ENCODE measurements at regions not wholly inside any gene's neighbourhood (a gene's known extent, or its start where the extent isn't known, plus 50 kb on each side); places are given as distances from the start of the nearest gene placed in this dataset.

GRCh38 chr13:106183410-106184065, 351.9 kb downstream of the EFNB2 start:
- Mint-ChIP-seq H3K27ac (no peak overlapping the region), H3K4me3 (no peak overlapping the region)

DNA sequence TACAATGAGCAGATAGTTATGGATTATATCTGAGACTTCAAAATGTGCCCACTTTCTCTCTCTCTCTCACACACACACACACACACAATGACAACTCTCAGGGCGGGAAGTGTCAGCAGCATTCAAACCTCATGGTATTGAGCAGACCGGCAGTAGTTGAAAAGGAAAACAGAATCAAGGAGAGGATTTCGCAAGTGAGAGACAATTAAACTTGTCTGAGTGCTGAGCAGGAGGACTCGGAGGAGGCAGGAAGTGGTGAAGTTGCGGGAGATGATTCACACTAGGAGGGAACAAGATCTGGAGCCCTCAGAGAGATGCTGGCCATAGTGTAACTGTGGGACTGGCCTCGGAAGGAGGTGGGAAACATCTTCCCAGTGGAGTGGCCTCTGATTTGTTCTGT, 353.1 kb downstream of the EFNB2 start:
- H3K4me1 Mint-ChIP-seq (ENCODE audit: low read depth), result no peaks in the 10 kb centered on the region
- H3K9me3 Mint-ChIP-seq, result peaks cover 5% of the 10 kb centered on the region
- no peaks in the 10 kb centered on the region for H3K27me3 Mint-ChIP-seq
- no peak overlapping the region for H3K27ac Mint-ChIP-seq
- no peak overlapping the region for H3K4me3 Mint-ChIP-seq
- DNase-seq, result no peak
- H3K36me3 Mint-ChIP-seq (ENCODE audit: low read depth), result no peaks in the 10 kb centered on the region

More at GRCh38 chr13:106183410-106184065, 351.9 kb downstream of the EFNB2 start:
- H3K36me3 Mint-ChIP-seq (ENCODE audit: low read depth), result no peaks in the 10 kb centered on the region
- no peaks in the 10 kb centered on the region for H3K27me3 Mint-ChIP-seq
- peaks cover 5% of the 10 kb centered on the region for H3K9me3 Mint-ChIP-seq
- H3K4me1 Mint-ChIP-seq (ENCODE audit: low read depth), result no peaks in the 10 kb centered on the region
- no peak for DNase-seq

DNA sequence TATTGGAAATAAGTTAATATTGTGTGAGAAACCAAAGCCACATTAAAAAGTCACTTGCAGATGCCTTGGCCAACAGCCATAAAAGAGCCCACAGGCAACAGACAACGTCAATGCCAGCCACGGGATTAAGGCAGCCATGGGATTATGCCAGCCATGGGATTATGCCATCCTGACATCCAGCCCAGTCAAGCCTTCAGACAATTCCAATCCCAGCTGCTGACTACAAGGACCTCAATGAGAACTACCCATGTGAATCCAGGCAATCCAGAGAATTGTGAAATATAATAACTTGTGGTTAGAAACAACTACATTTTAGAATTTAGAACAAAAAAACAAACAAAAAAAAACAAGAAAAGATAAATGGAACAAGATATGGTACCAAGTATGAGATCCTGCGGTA, 356.6 kb downstream of the EFNB2 start:
- Mint-ChIP-seq H3K4me3 (no peak overlapping the region), H3K9me3 (no peaks in the 10 kb centered on the region), H3K27me3 (no peaks in the 10 kb centered on the region), H3K27ac (no peak overlapping the region), H3K4me1 (ENCODE audit: low read depth) (no peaks in the 10 kb centered on the region), H3K36me3 (ENCODE audit: low read depth) (no peaks in the 10 kb centered on the region)
- no peak for DNase-seq

DNA sequence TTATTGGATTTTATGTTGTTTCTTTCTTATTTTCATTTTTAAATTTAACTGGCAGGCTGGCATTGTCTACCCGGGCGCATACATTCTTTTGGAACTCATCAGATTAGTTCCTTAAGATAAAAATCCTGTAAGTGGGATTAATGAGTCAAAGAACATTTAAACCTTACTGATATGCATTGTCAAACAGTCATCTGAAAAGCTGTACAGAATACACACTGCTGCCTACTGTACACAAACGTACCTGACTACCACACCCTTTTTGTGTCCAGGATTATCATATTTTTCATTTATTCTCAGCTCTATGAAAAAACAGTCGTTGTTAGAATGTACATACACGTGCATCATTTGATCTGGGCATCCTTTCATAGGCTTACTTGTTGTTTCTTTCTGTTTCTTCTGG, 358.3 kb downstream of the EFNB2 start:
- Mint-ChIP-seq H3K27ac (no peak overlapping the region), H3K27me3 (no peaks in the 10 kb centered on the region), H3K36me3 (ENCODE audit: low read depth) (no peaks in the 10 kb centered on the region), H3K4me3 (no peak overlapping the region), H3K9me3 (no peaks in the 10 kb centered on the region), H3K4me1 (ENCODE audit: low read depth) (no peaks in the 10 kb centered on the region)
- no peak for DNase-seq

GRCh38 chr13:106176117-106176516, 359.3 kb downstream of the EFNB2 start:
- Mint-ChIP-seq H3K27me3 (no peaks in the 10 kb centered on the region), H3K9me3 (no peaks in the 10 kb centered on the region), H3K4me3 (no peak overlapping the region), H3K4me1 (ENCODE audit: low read depth) (no peaks in the 10 kb centered on the region), H3K27ac (no peak overlapping the region), H3K36me3 (ENCODE audit: low read depth) (no peaks in the 10 kb centered on the region)
- DNase-seq, result no peak

GRCh38 chr13:106173891-106174610, 361.4 kb downstream of the EFNB2 start:
- H3K27me3 Mint-ChIP-seq, result no peaks in the 10 kb centered on the region
- no peaks in the 10 kb centered on the region for H3K36me3 Mint-ChIP-seq (ENCODE audit: low read depth)
- H3K4me1 Mint-ChIP-seq (ENCODE audit: low read depth), result no peaks in the 10 kb centered on the region
- H3K9me3 Mint-ChIP-seq, result no peaks in the 10 kb centered on the region
- no peak overlapping the region for H3K4me3 Mint-ChIP-seq
- DNase-seq, result no peak
- H3K27ac Mint-ChIP-seq, result no peak overlapping the region

GRCh38 chr13:106173346-106173745, 362.1 kb downstream of the EFNB2 start:
- no peak overlapping the region for H3K4me3 Mint-ChIP-seq
- no peak for DNase-seq
- H3K36me3 Mint-ChIP-seq (ENCODE audit: low read depth), result no peaks in the 10 kb centered on the region
- no peaks in the 10 kb centered on the region for H3K4me1 Mint-ChIP-seq (ENCODE audit: low read depth)
- H3K9me3 Mint-ChIP-seq, result no peaks in the 10 kb centered on the region
- no peaks in the 10 kb centered on the region for H3K27me3 Mint-ChIP-seq
- no peak overlapping the region for H3K27ac Mint-ChIP-seq

- DNase-seq, result no peak
- H3K4me1 Mint-ChIP-seq (ENCODE audit: low read depth), result no peaks in the 10 kb centered on the region
These were observed 363.1 kb downstream of the EFNB2 start for GRCh38 chr13:106172176-106172905.

GRCh38 chr13:106163426-106163825, 372.0 kb downstream of the EFNB2 start:
- Mint-ChIP-seq H3K27ac (no peak overlapping the region), H3K4me1 (ENCODE audit: low read depth) (no peaks in the 10 kb centered on the region), H3K36me3 (ENCODE audit: low read depth) (no peaks in the 10 kb centered on the region), H3K9me3 (peaks cover 2% of the 10 kb centered on the region), H3K27me3 (no peaks in the 10 kb centered on the region), H3K4me3 (no peak overlapping the region)
- no peak for DNase-seq

More at GRCh38 chr13:106172176-106172905, 363.1 kb downstream of the EFNB2 start:
- Mint-ChIP-seq H3K4me3 (no peak overlapping the region), H3K27ac (no peak overlapping the region), H3K9me3 (no peaks in the 10 kb centered on the region), H3K27me3 (no peaks in the 10 kb centered on the region), H3K36me3 (ENCODE audit: low read depth) (no peaks in the 10 kb centered on the region)

- H3K4me3 Mint-ChIP-seq, result no peak overlapping the region
- H3K9me3 Mint-ChIP-seq, result peaks cover 2% of the 10 kb centered on the region
- H3K36me3 Mint-ChIP-seq (ENCODE audit: low read depth), result no peaks in the 10 kb centered on the region
- no peak for DNase-seq
- H3K27me3 Mint-ChIP-seq, result no peaks in the 10 kb centered on the region
- H3K27ac Mint-ChIP-seq, result no peak overlapping the region
- H3K4me1 Mint-ChIP-seq (ENCODE audit: low read depth), result no peaks in the 10 kb centered on the region
These were observed 374.3 kb downstream of the EFNB2 start for GRCh38 chr13:106161146-106161545.

GRCh38 chr13:106159295-106160195, 375.9 kb downstream of the EFNB2 start:
- Mint-ChIP-seq H3K27ac (no peak overlapping the region), H3K36me3 (ENCODE audit: low read depth) (no peaks in the 10 kb centered on the region), H3K27me3 (no peaks in the 10 kb centered on the region), H3K4me3 (no peak overlapping the region), H3K4me1 (ENCODE audit: low read depth) (no peaks in the 10 kb centered on the region), H3K9me3 (peaks cover 2% of the 10 kb centered on the region)
- DNase-seq, result no peak

- Mint-ChIP-seq H3K36me3 (ENCODE audit: low read depth) (no peaks in the 10 kb centered on the region), H3K27ac (no peak overlapping the region), H3K4me3 (no peak overlapping the region), H3K4me1 (ENCODE audit: low read depth) (no peaks in the 10 kb centered on the region), H3K27me3 (no peaks in the 10 kb centered on the region), H3K9me3 (no peaks in the 10 kb centered on the region)
- no peak for DNase-seq
These were observed 379.0 kb downstream of the EFNB2 start for GRCh38 chr13:106156468-106156867.

GRCh38 chr13:106155411-106155810, 380.1 kb downstream of the EFNB2 start:
- Mint-ChIP-seq H3K36me3 (ENCODE audit: low read depth) (no peaks in the 10 kb centered on the region), H3K27me3 (no peaks in the 10 kb centered on the region), H3K9me3 (no peaks in the 10 kb centered on the region), H3K4me1 (ENCODE audit: low read depth) (no peaks in the 10 kb centered on the region), H3K4me3 (no peak overlapping the region), H3K27ac (no peak overlapping the region)
- DNase-seq, result no peak

- no peaks in the 10 kb centered on the region for H3K4me1 Mint-ChIP-seq (ENCODE audit: low read depth)
- no peak overlapping the region for H3K27ac Mint-ChIP-seq
- H3K4me3 Mint-ChIP-seq, result no peak overlapping the region
- no peaks in the 10 kb centered on the region for H3K36me3 Mint-ChIP-seq (ENCODE audit: low read depth)
- no peaks in the 10 kb centered on the region for H3K27me3 Mint-ChIP-seq
- H3K9me3 Mint-ChIP-seq, result no peaks in the 10 kb centered on the region
- no peak for DNase-seq
These were observed 381.6 kb downstream of the EFNB2 start for GRCh38 chr13:106153876-106154275.

All from activated T-cell treated with anti-CD3 and anti-CD28 coated beads, Interleukin-2, amount 50 U/mL, for 24 hours (primary cell).